Uterus (tissue), 2 donors: ENCODE measurements at regions not wholly inside any gene's neighbourhood (a gene's known extent, or its start where the extent isn't known, plus 50 kb on each side); places are given as distances from the start of the nearest gene placed in this dataset.

Experiments used
- CTCF ChIP-seq, 4 experiments: fragments of 200-600 bp in 2 of 4; fragments of 450-650 bp in 2 of 4; sonication (generic) in 2 of 4; IDR thresholded peaks; one replicate each; pipeline ENCODE4 v1.5.1; 2016 to 2019; ENCODE audit warnings: antibody characterized with exemption in 4 of 4, mild to moderate bottlenecking in 2 of 4, moderate library complexity in 1 of 4
- POLR2A ChIP-seq, 2 donors: fragments of 450-650 bp; IDR thresholded peaks; one replicate each; pipeline ENCODE4 v1.6.1; 2016; ENCODE audit warnings: antibody characterized with exemption in 2 of 2, mild to moderate bottlenecking in 1 of 2, moderate library complexity in 1 of 2

- no peak for TF ChIP-seq CTCF (IDR thresholded peaks at IDR 0.05)
- no peak for TF ChIP-seq POLR2A (IDR thresholded peaks at IDR 0.05)
Observed at GRCh38 chr5:63213256-63213655, 634.6 kb downstream of the LRRC70 start.
